Vagina (tissue), 2 donors: ENCODE measurements at regions not wholly inside any gene's neighbourhood (a gene's known extent, or its start where the extent isn't known, plus 50 kb on each side); places are given as distances from the start of the nearest gene placed in this dataset.
"Not testable (repeated sequence)": the region's sequence is repeated elsewhere in the genome, so short reads cannot be mapped to it uniquely, and the experiment has no call there.

Experiments used
- POLR2A ChIP-seq, 2 donors: fragments of 450-650 bp; IDR thresholded peaks; one replicate each; pipeline ENCODE4 v1.6.1; 2017; ENCODE audit warnings: antibody characterized with exemption in 2 of 2, mild to moderate bottlenecking in 2 of 2, moderate library complexity in 2 of 2
- POLR2AphosphoS5 ChIP-seq, 2 donors: sonication (generic); formaldehyde crosslinking; IDR thresholded peaks; one replicate each; pipeline ENCODE4 v1.9.0; 2017; ENCODE audit warnings: antibody characterized with exemption in 2 of 2, mild to moderate bottlenecking in 2 of 2, low read depth in 1 of 2; ENCODE audit not compliant: insufficient read depth in 1 of 2
- TF ChIP-seq, protein P1 (sequence below), 3 experiments: fragments of 450-650 bp in 2 of 3; fragments of 200-600 bp in 1 of 3; sonication (generic) in 1 of 3; IDR thresholded peaks; one replicate each; pipeline ENCODE4 v1.5.1; 2017 to 2019; ENCODE audit warnings: antibody characterized with exemption in 3 of 3, mild to moderate bottlenecking in 2 of 3, moderate library complexity in 2 of 3

GRCh38 chr3:153874348-153874747, 246.8 kb upstream of the ARHGEF26 start:
- TF ChIP-seq, protein P1, sequence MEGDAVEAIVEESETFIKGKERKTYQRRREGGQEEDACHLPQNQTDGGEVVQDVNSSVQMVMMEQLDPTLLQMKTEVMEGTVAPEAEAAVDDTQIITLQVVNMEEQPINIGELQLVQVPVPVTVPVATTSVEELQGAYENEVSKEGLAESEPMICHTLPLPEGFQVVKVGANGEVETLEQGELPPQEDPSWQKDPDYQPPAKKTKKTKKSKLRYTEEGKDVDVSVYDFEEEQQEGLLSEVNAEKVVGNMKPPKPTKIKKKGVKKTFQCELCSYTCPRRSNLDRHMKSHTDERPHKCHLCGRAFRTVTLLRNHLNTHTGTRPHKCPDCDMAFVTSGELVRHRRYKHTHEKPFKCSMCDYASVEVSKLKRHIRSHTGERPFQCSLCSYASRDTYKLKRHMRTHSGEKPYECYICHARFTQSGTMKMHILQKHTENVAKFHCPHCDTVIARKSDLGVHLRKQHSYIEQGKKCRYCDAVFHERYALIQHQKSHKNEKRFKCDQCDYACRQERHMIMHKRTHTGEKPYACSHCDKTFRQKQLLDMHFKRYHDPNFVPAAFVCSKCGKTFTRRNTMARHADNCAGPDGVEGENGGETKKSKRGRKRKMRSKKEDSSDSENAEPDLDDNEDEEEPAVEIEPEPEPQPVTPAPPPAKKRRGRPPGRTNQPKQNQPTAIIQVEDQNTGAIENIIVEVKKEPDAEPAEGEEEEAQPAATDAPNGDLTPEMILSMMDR (IDR thresholded peaks at IDR 0.05): not testable (repeated sequence)
- TF ChIP-seq POLR2AphosphoS5 (IDR thresholded peaks at IDR 0.05; ENCODE audit: insufficient read depth in 1 of 2, low read depth in 1 of 2); POLR2A (IDR thresholded peaks at IDR 0.05): not testable (repeated sequence)
